A172 (cell line): ENCODE measurements at regions not wholly inside any gene's neighbourhood (a gene's known extent, or its start where the extent isn't known, plus 50 kb on each side); places are given as distances from the start of the nearest gene placed in this dataset.
A peak's percentile ranks its signal among the peaks of the same experiment; 100 is the strongest.
"Not testable (repeated sequence)": the region's sequence is repeated elsewhere in the genome, so short reads cannot be mapped to it uniquely, and the experiment has no call there.

Experiments
- DNase-seq: peaks from one replicate; pipeline ENCODE4 v3.0.0-alpha.2; 2015; ENCODE audit warnings: low spot score

DNA sequence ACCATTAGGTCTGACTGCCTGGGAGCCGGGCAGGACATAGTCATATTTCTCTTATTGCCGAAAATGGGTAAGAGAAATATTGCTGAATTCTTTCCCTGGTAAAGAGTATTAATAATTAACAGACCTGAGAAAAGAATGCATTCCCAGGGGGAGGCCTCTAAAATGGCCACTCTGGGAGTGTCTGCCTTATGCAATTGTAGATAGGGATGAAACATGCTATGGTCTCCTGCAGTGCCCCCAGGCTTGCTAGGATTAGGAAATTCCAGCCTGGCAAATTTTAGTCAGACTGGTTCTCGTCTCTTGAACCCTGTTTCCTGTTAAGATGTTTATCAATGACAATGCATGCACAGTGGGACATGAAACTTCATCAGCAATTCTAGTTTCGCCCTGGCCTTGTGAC, 975.7 kb downstream of the TBC1D32 start:
- not testable (repeated sequence) for DNase-seq

GRCh38 chr6:120357447-120357846, 976.8 kb downstream of the TBC1D32 start:
- no peak for DNase-seq

- DNase-seq: peak; percentile 27
Observed at GRCh38 chr6:120355822-120356221, 978.5 kb downstream of the TBC1D32 start.

DNA sequence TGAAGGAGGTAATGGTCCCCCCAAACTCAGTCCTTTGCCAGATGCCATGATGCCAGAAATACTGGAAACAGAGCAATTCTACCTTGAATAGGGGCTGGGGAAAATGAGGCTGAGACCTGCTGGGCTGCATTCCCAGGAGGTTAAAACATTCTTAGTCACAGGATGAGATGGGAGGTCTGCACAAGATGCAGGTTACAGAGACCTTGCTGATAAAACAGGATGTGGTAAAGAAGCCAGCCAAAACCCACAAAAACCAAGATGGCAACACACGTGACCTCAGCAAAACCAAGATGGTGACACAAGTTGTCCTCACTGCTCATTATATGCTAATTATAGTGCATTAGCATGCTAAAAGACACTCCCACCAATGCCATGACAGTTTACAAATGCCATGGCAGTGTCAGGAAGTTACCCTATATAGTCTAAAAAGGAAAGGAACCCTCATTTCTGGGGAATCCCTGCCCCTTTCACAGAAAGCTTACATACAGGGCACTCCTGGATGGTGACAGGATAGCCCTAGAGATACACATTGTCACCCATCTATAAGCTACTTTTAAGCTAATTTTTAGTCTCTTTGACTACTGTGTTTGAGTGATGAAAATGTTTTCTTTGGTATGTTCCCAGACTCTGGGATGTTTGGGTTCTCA, 979.7 kb downstream of the TBC1D32 start:
- DNase-seq: peak; percentile 76

GRCh38 chr6:120352491-120352890, 981.8 kb downstream of the TBC1D32 start:
- no peak for DNase-seq

- DNase-seq: no peak
Observed at GRCh38 chr6:120348926-120349325, 985.4 kb downstream of the TBC1D32 start.

GRCh38 chr6:120328521-120328920, 979.0 kb upstream of the MAN1A1 start:
- DNase-seq: no peak

GRCh38 chr6:120320481-120321162, 971.1 kb upstream of the MAN1A1 start:
- no peak for DNase-seq

GRCh38 chr6:120304223-120304622, 954.7 kb upstream of the MAN1A1 start:
- DNase-seq: no peak

DNA sequence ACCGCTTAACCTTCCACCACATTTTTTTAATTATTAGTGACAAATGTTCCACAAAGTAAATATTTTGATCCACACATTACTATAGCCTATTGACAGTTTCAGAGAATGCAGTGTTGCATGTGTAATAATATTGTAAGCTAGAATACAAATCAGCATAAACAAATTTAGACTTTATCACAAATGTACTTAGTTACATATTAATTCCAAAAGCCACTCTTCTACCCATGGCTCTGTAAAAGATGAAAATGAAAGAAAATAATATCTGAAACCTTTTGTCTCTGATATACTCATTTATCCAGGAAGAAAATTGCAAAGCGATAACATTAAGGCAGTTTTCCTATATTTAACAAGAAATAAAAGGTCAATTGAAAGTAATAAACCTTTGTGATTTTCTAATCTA, 954.0 kb upstream of the MAN1A1 start:
- DNase-seq: no peak

DNA sequence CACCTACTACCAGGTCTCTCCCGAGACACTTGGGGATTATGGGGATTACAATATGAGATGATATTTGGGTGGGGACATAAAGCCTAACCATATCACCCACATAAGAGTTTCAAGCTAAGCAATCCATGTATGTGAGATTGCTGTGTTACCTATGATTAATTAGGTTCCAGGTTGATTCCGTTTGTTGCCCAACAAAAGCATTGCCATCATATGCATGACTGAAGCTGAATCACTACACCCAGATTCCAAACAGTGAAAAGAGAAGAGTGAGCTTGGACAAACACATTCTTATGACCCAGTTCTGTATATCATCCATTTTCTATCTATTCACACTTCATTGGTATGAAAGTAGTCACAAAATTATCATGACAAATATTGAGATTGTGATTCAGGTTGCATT, 952.5 kb upstream of the MAN1A1 start:
- no peak for DNase-seq

DNA sequence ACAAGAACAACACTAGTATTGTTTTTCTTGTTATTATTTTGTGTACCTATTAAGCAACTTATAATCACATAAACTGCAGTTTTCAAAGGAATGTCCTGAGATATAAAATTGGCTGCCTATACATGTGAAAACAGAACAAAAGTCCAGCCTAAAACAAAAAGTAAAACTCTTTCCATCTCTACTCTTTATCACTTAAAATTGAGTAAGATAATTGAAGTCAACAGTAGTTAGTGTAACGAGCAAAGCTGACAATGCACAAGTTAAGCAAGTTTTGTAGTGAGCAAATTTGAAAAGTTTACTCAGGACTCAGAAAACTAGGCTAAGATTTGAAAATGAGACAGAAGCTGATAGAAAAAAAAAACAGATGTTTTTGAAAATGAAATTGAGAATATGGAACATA, 941.4 kb upstream of the MAN1A1 start:
- DNase-seq: no peak

GRCh38 chr6:120282005-120282404, 932.4 kb upstream of the MAN1A1 start:
- DNase-seq: no peak

DNA sequence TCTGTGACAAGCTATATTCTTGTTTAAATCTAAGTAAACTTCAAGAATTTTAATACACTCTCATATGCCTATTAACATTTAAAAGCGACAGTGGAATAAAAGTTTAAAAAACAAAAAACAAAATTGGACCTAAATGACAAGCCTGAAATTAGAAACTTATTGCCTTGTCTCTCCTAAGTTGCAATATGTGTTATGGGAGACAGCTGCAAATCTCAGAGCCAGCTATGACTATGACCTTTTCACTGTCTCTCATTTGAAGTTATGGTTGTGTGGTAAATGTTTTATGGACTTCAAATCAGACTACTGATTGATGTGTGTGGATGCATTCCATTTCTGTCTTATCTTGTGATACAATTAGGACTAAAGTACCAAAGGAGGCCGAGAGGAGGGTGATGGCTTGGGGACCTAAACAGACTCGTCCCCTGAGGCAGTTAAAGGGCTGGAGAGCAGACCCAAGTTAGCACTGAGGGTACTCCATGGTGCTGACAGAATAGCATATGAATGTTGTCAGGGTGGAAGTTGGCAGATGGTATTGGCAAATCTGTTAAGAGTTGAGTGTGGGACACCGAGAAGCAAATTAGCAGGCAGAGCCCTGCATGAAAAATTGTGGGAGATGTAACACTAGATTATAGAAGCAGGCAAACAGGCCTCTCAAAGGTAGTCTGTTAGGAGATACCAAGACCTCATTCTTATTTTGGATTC, 930.1 kb upstream of the MAN1A1 start:
- no peak for DNase-seq

DNA sequence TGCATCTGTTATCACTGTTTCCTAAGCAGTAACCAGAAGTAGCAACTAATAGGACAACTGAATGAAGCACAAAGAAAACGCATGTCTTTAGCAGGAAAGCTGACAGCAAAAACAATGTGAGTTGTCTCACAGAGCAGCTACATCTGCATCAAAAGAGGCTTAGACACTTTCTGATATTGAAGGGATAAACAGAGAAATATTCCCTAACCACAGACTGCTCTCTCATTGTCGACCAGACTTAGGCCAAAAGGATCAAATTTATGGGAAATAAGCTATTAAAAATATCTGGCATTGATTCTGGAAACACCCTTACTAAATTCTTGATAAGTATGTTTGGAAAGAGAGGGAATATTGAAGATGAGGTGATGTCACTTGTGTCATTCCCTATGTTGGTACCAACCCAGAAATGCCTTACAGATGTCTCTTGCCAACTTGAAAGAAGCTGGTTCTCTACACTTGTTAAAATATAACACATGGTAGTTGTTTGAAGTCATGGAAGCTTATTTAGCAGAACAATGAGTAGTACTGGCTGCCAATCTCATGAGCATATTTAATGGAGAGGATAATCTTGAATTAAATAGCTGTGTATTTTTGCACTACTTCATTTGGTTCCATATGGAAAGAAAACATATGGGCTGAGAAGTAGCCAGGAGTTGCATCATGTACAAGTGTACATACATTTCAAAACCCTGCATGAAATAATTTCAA, 929.3 kb upstream of the MAN1A1 start:
- no peak for DNase-seq

DNA sequence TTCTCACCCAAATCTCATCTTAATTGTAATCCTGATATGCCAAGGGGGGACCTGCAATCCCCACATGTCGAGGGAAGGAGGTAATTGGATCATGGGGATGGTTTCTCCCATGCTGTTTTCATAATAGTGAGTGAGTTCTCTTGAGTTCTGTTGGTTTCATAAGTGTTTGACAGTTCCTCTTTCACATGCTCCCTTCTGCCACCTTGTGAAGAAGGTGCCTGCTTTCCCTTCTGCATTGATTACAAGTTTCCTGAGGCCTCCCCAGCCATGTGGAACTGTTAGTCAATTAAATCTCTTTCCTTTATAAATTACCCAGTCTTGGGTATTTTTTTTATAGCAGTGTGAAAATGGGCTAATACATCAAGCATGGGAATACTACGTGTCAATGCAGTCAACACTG, 925.0 kb upstream of the MAN1A1 start:
- no peak for DNase-seq

- no peak for DNase-seq
Observed at GRCh38 chr6:120273411-120273810, 923.9 kb upstream of the MAN1A1 start.

DNA sequence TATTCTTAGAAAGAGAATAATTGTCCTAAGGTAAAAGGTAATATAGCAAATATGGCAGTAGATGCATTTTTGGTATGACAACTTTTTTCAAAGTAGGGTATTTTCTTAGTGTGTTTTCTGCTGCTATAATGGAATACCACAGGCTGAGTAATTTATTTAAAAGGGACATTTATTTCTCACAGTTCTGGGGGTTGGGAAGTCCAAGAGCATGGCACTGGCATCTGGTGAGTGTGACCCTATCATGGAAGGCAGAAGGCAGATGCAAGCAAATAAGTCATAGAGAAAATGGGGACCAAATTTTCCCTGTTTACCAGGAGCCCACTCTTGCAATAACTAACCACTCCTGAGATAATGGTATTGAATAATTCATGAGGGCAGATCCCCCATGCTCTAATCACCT, 922.5 kb upstream of the MAN1A1 start:
- no peak for DNase-seq

DNA sequence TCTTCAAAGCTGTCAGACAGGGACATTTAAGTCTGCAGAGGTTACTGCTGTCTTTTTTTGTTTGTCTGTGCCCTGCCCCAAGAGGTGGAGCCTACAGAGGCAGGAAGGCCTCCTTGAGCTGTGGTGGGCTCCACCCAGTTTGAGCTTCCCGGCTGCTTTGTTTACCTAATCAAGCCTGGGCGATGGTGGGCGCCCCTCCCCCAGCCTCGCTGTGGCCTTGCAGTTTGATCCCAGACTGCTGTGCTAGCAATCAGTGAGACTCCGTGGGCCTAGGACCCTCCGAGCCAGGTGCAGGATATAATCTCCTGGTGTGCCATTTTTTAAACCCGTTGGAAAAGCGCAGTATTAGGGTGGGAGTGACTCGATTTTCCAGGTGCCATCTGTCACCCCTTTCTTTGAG, 918.7 kb upstream of the MAN1A1 start:
- not testable (repeated sequence) for DNase-seq

DNA sequence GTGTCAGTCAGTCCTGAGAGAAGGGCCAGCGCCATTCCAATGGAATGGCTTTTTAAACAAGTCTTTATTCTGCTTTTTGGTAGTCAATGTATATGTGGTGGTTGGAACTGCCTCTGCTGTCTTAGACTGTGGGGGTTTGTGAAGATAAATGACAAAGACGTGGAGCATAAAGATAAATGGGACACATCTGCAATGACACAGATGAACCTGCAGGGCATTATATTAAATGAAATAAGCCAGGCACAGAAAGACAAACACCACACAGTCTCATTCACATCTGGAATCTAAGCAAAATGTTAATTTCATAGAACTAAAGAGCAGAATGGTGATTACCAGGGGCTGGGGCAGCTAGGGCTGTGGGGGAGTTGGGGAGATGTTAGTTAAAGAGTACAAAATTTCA, 912.8 kb upstream of the MAN1A1 start:
- DNase-seq: no peak

GRCh38 chr6:120260636-120261035, 911.1 kb upstream of the MAN1A1 start:
- DNase-seq: no peak

DNA sequence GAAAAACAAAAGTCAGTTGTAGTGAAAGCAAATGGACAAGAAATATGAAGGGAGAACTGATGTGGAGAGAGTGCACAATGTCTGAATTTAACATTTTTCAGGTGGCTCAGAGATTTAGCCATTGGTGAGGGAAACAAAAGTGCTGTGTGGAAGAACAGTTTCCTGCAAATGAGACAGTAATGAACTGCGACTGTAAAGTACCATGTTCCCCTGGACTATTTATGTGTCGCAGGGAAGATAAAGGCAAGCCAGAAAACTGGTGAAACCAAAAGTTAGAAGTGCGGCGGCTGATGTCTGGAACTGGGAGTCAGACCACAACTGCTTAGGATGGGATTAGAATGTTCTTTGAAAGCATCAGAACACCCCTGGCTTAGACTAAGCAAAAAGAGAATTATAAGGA, 905.1 kb upstream of the MAN1A1 start:
- no peak for DNase-seq

GRCh38 chr6:120248451-120248850, 898.9 kb upstream of the MAN1A1 start:
- no peak for DNase-seq
